Colon (tissue), 2 donors: ENCODE measurements at regions not wholly inside any gene's neighbourhood (a gene's known extent, or its start where the extent isn't known, plus 50 kb on each side); places are given as distances from the start of the nearest gene placed in this dataset.
"Not testable (repeated sequence)": the region's sequence is repeated elsewhere in the genome, so short reads cannot be mapped to it uniquely, and the experiment has no call there.

Source experiments
- FAIRE-seq: peaks from 2 replicates; lab custom pipeline; 2012; peaks lifted over from hg19 to GRCh38; lab: Jason Lieb, UNC
- donor health status: control.
- donor health status: control.

- not testable (repeated sequence) for FAIRE-seq
These were observed 62.8 kb downstream of the RPS24 start for GRCh38 chr10:78096486-78096885.

DNA sequence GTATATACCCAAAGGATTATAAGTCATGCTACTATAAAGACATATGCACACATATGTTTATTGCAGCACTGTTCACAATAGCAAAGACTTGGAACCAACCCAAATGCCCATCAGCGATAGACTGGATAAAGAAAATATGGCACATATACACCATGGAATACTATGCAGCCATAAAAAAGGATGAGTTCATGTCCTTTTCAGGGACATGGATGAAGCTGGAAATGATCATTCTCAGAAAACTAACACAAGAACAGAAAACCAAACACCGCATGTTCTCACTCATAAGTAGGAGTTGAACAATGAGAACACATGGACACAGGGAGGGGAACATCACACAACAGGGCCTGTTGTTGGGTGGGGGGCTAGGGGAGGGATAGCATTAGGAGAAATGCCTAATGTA is 68.9 kb downstream of the RPS24 start:
- FAIRE-seq = not testable (repeated sequence)

DNA sequence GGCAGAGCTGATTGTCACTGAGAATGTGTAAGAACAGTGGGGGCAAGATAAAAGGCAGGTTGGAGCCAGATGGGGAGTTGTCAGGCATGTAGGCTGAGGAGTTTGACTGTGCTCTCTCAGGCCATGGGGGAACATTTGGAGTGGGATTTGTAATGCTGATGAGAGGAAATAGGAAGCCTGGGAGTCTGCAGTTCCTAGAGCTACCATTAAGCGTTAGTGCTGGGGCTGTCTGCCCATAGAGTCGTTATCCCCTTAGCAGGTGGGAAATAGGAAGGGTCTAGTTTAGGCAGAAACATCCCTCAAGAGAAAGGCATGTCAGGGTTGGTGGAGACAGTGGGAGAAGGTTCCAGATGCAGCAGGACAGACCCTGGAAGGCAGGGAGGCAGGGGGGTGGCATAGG is 75.5 kb downstream of the RPS24 start:
- no peak for FAIRE-seq

GRCh38 chr10:78115135-78115853 is 81.6 kb downstream of the RPS24 start:
- no peak for FAIRE-seq

GRCh38 chr10:78116361-78116760 is 82.7 kb downstream of the RPS24 start:
- no peak for FAIRE-seq

DNA sequence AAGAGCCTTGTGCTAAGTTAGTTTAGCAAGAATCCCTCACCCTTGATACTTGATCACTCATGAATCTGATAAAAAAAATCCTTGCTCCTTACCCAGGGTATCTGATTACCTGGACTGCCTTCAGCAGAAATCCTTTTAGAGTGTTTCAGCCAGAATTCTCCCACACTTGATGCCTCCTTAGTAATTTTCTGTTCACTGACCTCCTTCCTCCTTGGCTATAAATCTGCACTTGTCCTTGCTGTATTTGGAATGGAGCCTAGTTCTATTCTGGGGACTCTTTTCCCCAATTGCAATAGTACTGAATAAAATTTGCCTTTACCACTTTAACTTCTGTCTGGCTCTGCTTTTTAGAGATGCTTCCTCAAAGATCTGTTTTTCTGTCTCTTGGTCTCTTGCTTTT is 84.9 kb downstream of the RPS24 start:
- no peak for FAIRE-seq

GRCh38 chr10:78121801-78122200 is 88.1 kb downstream of the RPS24 start:
- no peak for FAIRE-seq

GRCh38 chr10:78124167-78124566 is 90.5 kb downstream of the RPS24 start:
- no peak for FAIRE-seq

DNA sequence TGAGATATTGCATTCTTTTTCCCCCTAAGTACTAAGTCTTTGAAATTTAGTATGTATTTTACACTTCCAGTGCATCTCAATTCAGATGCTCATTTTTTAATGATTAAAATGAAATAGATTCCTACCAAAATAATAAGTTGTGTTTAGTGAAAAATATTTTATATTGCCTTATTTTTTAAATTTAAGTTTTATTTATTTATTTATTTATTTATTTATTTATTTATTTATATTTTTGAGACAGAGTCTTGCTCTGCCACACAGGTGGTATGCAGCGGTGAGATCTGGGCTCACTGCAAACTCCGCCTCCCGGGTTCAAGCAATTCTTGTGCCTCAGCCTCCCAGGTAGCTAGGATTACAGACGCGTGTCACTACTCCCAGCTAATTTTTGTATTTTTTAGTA is 95.5 kb downstream of the RPS24 start:
- no peak for FAIRE-seq

DNA sequence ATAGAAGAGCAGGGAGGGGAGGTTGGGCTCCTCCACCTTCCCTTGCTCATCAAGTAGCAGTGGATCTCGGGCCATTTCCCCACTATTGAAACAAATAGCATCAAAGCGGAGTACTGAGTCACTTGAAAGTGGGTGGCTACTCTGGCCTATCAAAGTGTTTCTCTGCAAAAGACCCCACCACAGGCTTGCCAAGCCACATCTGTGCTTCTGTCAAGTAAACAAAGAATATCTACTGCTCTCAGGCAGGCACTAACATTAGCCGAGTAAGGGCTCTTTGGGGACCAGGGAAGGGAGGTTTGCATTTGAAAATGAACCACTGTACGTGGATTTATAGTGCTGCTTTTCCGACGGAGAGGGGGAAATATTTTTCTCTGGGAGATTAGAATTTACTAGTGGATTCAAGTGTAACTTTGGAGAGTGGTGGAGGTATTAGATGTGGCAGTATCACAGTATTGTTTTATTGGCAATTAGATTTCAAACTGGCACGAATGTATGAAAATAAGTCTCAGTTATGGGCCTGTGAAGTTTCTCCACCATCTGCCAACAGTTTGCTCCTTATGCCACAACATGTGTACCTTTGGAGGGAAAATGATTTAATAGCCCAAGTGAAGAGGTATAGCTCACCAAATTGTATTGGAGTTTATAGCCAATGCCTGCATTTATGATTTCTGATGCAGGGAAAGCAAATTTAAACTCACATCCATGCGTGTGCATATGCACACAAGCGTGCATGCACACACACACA is 97.5 kb downstream of the RPS24 start:
- no peak for FAIRE-seq

- no peak for FAIRE-seq
These were observed 101.2 kb downstream of the RPS24 start for GRCh38 chr10:78134773-78135306.

- FAIRE-seq = no peak
These were observed 103.5 kb downstream of the RPS24 start for GRCh38 chr10:78137147-78137546.

DNA sequence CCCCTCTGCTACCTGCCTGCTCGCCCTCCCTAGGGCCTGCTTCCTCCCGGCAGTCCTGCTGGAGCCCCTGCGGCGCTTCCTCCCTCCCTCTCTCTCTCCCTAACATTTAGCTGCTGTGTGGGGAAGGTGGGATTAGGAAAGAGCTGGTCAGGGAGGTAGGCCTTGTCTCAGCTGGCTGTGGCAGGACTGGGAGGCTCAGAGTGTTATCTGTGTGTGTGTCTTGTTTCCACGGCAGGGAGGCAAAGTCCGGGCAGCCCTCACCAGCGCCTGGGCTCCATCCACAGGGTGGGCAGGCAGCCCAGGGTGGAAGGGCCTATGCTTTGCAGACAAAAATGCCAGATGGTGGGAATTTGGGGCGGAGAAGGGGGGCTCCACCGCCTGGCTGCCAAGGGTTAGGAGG is 105.7 kb downstream of the RPS24 start:
- FAIRE-seq = no peak

DNA sequence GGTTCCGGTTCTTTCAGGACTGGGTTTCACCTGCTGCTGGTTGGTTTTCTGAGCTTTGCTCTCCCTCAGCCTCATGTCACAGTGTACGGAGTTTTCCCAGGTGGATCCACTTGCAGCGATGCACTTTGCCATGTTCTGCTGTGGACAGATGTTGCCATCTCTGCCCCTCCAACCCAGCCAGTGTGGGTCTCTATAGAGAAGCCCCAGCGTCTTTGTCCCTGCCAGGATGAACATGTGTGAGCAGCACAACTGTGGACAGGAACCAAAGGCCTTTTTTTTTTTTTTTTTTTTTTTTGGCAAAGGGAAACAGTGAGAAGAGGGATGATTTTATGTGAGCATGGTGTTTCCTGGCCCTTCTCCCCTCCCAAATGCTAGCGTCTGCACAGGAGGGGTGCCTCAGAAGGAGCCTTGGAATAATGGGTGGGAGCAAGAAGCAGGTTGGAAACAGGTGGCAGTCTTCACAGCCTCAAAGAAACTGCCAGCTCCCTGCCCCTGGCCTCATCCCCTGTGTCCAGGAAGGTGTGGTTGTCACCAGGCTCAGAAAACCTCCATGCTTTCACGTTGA is 106.5 kb downstream of the RPS24 start:
- FAIRE-seq = no peak

DNA sequence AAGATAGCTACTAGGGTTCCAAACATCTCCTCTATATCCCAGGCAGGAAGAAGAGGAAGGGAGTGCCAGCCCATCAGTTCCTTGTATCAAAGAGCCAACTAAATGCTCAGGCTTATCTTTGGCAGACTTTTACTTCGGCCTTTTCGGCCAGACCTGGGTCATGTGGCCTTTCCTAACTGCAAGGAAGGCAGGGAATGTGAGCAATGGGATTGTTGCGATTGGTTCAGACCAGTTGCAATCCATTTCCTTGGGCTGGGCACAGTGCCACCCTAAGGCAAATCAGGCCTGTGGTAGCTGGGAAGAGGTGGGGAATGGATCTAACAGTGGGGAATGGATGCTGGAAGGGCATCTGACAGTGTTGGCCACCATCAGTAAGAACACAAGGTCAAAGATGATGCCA is 109.9 kb downstream of the RPS24 start:
- no peak for FAIRE-seq

- no peak for FAIRE-seq
These were observed 112.5 kb downstream of the RPS24 start for GRCh38 chr10:78146200-78146599.

GRCh38 chr10:78147202-78147601 is 113.5 kb downstream of the RPS24 start:
- no peak for FAIRE-seq

DNA sequence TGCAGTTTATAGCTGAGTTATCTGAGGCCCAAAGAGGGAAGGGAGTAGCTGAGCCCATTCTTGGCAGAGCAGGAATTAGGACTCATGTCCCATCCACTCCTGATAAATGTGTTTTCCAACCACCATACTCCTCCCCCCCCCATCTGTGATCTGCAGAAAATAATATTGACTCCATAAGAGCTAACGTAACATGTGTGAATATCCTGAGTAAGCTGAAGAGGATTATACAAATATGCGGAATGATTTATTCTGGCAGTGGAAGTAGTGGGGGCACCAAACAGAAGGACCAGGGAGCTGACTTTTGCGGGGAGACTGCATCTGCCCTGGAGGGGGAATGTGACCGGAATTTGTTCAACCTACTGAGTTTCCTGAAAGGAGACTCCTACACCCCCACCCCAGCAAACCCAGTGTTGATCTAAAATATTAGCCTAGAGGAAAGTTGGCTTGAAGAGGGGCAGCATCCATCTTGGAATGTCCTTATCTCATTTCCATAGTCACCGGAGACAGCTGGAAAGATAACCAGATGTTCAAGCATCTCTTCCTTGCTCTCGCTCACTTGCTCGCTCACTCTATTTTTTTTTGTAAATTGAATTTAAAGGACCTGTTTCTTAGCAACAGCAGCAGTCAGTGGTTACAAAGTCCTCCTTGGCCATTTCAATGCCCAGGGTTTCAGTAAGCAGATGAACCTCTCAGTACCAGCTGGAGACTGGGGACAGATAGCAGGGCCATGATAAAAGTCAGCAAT is 114.7 kb downstream of the RPS24 start:
- FAIRE-seq = no peak

GRCh38 chr10:78148961-78149612 is 115.4 kb downstream of the RPS24 start:
- FAIRE-seq = no peak

GRCh38 chr10:78150756-78151155 is 117.1 kb downstream of the RPS24 start:
- no peak for FAIRE-seq

DNA sequence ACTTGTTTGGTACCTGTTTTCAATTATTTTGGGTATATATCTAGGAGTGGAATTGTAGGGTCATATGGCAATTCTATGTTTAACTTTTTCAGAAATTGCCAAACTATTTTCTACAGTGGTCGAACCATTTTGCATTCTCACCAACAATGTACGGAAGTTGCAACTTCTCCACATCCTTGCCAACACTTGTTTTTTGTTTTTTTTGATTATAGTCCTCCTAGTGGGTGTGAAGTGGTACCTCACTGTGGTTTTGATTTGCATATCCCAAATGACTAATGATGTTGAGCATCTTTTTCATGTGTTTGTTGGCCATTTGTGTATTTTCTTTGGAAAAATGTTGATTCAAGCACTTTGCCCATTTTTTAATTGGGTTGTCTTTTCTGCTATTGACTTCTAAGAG is 122.1 kb downstream of the RPS24 start:
- FAIRE-seq = no peak

GRCh38 chr10:78160591-78160990 is 126.9 kb downstream of the RPS24 start:
- no peak for FAIRE-seq
